ENCODE measurements at regions not wholly inside any gene's neighbourhood (a gene's known extent, or its start where the extent isn't known, plus 50 kb on each side); places are given as distances from the start of the nearest gene placed in this dataset.
"Not testable (repeated sequence)": the region's sequence is repeated elsewhere in the genome, so short reads cannot be mapped to it uniquely, and the experiment has no call there.

DNA sequence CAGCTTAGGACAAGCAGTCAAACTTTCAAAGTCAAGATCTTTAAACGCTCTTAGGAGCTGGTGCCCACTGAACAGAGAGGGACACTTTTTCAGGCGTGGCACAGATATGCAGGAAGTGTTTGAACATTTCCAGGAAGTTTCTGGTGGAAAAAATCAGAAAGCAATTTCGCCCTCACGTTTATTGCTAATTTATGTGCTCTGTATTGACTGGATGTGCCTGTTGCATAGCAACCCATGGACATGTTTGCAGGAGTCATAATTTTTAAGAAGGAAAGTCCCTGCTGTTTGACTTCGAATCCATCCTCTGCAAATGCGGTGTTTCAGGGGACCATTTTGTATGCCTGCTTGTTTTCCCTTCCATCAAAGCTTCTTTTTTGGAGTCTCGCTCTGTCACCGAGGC lies 239.9 kb upstream of the IRF2BP2 start:
- DNase-seq (ENCODE audit: low read depth in 1 of 2, low spot score in 1 of 2), result no peak

- no peak for DNase-seq (ENCODE audit: low read depth in 1 of 2, low spot score in 1 of 2)
Observed at GRCh38 chr1:234848972-234849649, 239.1 kb upstream of the IRF2BP2 start.

- not testable (repeated sequence) for DNase-seq (ENCODE audit: low read depth in 1 of 2, low spot score in 1 of 2)
Observed at GRCh38 chr1:234846813-234847212, 236.8 kb upstream of the IRF2BP2 start.

GRCh38 chr1:234845836-234846235 lies 235.9 kb upstream of the IRF2BP2 start:
- DNase-seq (ENCODE audit: low read depth in 1 of 2, low spot score in 1 of 2), result no peak

DNA sequence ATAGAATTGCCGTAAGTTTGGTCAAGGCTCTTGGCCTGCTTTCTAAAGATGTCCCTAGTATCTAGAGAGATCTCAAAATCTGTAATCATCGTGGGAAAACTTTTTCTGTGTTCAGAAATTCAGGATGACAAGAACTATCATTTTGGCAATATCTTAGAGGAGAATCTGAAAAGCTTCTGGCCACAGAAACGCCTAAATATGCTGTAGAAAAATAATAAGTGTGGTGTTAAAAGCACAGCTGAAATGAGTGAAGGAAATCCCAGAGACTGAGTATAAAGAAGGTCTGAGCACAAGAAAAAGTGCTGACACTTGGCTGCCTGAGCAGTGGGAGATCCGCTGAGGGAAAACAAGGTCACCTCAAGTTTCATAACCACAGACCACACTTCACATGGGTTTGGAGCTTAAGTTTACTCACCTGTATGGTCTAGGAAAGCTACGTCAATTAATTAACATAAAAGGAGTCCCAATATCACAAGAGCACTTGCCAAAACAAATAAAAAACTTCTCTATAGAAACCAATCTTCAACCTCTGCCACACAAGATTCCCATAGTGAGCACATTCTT lies 235.2 kb upstream of the IRF2BP2 start:
- DNase-seq (ENCODE audit: low read depth in 1 of 2, low spot score in 1 of 2), result peak in 1 of 2 donors; percentile 13

- no peak for DNase-seq (ENCODE audit: low read depth in 1 of 2, low spot score in 1 of 2)
Observed at GRCh38 chr1:234844479-234845031, 234.6 kb upstream of the IRF2BP2 start.

- no peak for DNase-seq (ENCODE audit: low read depth in 1 of 2, low spot score in 1 of 2)
Observed at GRCh38 chr1:234843946-234844345, 234.0 kb upstream of the IRF2BP2 start.

DNA sequence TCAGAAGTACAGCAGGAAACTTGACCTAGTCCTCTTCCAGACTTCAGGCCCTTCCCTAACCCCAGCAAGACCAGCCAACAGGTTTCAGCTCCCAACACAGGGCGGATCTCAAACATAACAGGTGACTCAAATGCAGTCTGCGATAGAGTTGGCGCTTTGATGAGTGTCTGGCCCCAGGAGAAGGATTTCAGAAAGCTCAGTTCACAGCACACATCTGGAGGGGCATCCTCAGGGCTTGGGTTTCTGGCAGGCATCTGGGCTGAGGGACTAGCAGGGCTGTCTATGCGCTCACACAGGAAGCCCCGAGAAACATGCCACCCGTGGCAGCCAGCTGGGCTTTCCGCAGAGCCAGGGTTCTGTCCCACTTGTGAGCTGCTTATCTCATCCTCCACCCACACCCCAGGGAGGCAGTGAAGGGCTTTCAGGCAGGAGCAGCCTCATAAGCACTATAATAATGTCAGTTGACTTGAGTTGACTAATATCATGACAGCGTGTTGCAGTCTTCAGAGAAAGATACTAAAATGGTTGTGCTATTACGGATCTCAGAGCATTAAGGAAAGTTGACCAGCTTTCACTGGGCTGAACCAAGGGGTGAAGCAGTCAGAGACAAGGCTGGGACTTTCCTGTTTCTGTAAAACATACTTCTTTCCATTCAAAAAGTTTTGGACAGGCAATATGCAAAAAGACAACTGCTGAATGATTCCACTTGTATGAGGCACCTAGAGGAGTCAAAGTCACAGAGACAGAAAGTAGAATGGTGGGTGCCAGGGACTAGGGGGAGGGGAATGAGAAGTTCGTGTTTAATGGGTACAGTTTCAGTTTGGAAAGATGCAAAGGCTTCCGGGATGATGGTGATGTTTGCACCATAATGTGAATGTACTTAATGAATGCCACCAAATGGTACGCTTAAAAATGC lies 233.0 kb upstream of the IRF2BP2 start:
- DNase-seq (ENCODE audit: low read depth in 1 of 2, low spot score in 1 of 2), result peak; percentile 10 to 62

- DNase-seq (ENCODE audit: low read depth in 1 of 2, low spot score in 1 of 2), result no peak
Observed at GRCh38 chr1:234841710-234842231, 231.8 kb upstream of the IRF2BP2 start.

GRCh38 chr1:234841281-234841680 lies 231.3 kb upstream of the IRF2BP2 start:
- DNase-seq (ENCODE audit: low read depth in 1 of 2, low spot score in 1 of 2), result no peak

DNA sequence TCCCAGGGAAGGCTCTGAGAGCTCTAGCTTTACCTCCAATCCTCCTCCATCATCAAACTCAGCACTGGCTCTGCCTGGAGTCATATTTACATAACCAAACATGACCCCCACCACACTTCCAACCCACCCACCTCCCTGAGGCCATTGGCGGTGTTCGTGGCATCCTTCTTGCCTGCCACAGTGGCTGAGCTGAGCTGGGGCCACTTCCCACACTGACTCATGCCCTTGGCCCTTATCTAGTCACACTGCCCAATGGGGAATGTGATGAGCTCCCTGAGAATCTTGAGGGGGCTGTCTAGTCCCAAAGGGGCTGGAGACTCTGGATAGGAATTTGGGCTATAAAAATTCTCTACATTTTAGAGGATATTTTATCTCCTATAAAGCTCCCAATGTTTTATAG lies 230.9 kb upstream of the IRF2BP2 start:
- no peak for DNase-seq (ENCODE audit: low read depth in 1 of 2, low spot score in 1 of 2)

DNA sequence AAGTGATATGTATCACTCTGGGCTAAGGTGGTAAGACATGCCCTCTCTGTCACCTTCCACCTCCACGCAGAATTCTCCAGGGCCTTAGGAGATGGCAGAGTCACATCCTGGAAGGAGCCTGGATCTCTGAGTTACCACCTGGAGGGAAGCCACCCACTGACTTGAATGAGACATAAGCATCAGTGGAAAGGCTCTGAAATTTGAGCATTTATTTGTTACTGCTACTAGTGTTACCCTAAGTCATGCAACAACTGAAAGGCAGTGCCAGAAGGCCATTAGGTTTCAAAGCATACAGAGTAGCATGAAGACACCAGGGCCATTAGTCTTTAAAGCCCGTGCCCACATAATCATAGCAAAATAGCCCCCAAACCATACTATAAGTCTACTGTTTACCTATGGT lies 230.3 kb upstream of the IRF2BP2 start:
- no peak for DNase-seq (ENCODE audit: low read depth in 1 of 2, low spot score in 1 of 2)

DNA sequence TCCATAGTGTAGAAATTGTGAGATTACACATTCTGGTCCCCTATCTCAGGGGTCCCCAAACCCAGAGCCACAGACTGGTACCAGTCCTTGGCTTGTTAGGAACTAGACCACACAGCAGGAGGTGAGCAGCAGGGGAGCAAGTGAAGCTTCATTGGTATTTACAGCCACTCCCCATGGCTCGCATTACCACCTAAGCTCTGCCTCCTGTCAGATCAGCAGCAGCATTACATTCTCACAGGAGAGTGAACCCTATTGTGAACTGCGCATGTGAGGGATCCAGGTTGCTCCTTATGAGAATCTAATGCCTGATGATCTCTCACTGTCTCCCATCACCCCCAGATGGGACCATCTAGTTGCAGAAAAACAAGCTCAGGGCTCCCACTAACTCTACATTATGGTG lies 229.7 kb upstream of the IRF2BP2 start:
- no peak for DNase-seq (ENCODE audit: low read depth in 1 of 2, low spot score in 1 of 2)

GRCh38 chr1:234838820-234839219 lies 228.8 kb upstream of the IRF2BP2 start:
- no peak for DNase-seq (ENCODE audit: low read depth in 1 of 2, low spot score in 1 of 2)

GRCh38 chr1:234838182-234838581 lies 228.2 kb upstream of the IRF2BP2 start:
- DNase-seq (ENCODE audit: low read depth in 1 of 2, low spot score in 1 of 2), result no peak

GRCh38 chr1:234837713-234838112 lies 227.7 kb upstream of the IRF2BP2 start:
- no peak for DNase-seq (ENCODE audit: low read depth in 1 of 2, low spot score in 1 of 2)

DNA sequence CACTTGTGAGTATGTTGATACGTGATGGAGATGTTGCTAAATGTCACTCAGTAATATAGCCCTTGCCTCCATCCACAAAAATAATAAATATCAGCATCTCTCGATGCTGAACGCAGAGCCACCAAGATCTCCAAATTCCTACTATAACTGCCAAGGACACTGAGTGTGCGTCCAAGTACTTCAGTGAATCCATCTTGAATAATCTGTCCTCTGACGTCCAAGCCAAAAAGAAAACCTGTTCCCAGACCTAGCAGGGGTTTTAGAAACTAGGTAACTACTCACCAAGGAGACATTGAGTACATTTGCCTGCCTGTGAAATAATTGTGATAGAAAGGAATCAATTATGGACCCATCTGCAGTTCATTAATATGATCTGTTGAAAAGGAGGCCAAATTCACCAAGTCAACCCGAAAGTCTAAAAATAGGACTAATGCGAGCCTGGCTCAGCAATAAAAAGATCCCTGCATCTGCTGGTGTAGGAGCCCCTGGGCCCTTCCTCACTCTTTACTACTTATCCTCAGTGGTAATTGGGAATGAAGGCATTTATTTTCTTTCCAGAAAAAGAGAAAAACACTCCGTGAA lies 226.9 kb upstream of the IRF2BP2 start:
- DNase-seq (ENCODE audit: low read depth in 1 of 2, low spot score in 1 of 2), result no peak

GRCh38 chr1:234836045-234836681 lies 226.2 kb upstream of the IRF2BP2 start:
- no peak for DNase-seq (ENCODE audit: low read depth in 1 of 2, low spot score in 1 of 2)

GRCh38 chr1:234835239-234835638 lies 225.3 kb upstream of the IRF2BP2 start:
- DNase-seq (ENCODE audit: low read depth in 1 of 2, low spot score in 1 of 2), result no peak

- no peak for DNase-seq (ENCODE audit: low read depth in 1 of 2, low spot score in 1 of 2)
Observed at GRCh38 chr1:234833646-234834045, 223.7 kb upstream of the IRF2BP2 start.

GRCh38 chr1:234833118-234833517 lies 223.1 kb upstream of the IRF2BP2 start:
- DNase-seq (ENCODE audit: low read depth in 1 of 2, low spot score in 1 of 2), result no peak
